Islet of Langerhans (tissue), 1 donor: ENCODE measurements at regions not wholly inside any gene's neighbourhood (a gene's known extent, or its start where the extent isn't known, plus 50 kb on each side); places are given as distances from the start of the nearest gene placed in this dataset.
"Not testable (repeated sequence)": the region's sequence is repeated elsewhere in the genome, so short reads cannot be mapped to it uniquely, and the experiment has no call there.

Experiments used
- FAIRE-seq: peaks from one replicate; lab custom pipeline; 2011; peaks lifted over from hg19 to GRCh38; lab: Jason Lieb, UNC

DNA sequence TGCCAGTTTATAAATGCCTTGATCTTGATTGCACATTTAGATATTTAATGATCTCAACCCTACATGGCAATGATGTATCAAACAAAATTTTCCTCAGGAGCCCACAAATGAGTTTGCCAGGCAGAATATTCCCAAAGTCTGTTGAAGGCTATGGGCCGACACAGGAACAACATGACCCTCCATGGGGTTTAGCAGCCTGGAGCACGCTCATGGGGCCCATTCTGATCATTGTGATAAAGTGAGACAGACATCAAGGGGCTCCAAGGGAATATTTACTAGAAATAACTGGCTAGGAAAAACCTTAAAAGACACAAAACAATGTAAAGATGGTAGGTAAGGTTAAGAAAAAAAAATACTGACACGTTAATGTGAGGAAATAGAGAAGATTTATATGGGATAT, 485.4 kb downstream of the PLCL1 start:
- no peak for FAIRE-seq

DNA sequence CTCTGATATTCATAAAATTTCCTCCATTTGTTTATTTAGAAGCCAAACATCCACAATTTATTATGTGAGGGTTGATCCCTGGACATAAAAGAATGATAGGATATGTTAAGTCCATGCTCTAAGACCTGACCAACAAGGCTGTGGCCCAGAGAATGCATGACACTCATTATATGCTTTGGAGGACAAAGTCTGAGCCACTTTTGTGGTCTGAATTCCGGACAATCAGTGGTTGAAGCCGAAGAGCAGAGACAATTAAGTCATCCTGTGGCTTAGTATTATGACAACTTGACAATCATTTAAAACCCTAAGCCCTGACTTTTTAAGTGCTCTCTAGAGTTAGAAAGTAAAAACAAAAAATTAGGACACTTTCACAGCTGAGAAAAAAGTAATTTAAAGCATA, 483.3 kb downstream of the PLCL1 start:
- no peak for FAIRE-seq

DNA sequence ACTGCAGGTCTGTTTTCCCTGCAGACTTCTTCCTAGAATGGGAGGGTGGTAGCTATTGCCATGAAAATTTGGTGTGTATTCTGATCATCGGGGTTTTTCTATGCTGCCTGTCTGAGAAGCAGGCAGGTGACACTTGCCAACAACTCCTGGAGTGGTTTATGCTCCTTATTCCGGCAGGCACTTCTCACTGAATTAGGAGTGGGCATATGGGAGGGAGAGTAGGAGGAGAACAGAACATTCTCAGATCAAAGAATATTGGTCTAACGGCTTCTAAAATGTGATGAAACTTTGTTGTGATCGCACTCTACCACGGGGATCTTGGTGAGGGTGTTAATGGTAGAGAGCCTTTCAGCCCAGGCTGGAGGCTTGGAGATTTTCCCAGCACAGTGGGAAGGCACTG, 480.8 kb downstream of the PLCL1 start:
- FAIRE-seq: no peak

DNA sequence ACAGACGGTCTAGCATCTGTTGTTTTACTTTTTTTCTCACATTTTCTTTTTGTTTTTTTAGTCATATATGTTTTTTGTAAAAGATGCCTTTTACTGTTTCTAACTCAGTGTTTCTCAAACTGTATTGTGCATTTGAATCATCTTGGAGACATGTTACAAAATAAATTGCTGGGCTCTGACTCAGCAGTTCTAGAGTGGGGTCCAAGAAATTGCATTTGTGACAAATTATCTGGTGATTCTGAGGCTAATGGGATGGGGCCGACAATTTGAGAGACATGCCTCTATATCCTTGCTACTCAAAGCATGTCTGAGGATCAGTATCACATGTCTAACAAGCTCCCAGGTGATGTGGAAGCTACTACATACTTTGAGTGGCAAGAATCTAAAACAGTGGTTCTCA, 478.8 kb downstream of the PLCL1 start:
- no peak for FAIRE-seq

DNA sequence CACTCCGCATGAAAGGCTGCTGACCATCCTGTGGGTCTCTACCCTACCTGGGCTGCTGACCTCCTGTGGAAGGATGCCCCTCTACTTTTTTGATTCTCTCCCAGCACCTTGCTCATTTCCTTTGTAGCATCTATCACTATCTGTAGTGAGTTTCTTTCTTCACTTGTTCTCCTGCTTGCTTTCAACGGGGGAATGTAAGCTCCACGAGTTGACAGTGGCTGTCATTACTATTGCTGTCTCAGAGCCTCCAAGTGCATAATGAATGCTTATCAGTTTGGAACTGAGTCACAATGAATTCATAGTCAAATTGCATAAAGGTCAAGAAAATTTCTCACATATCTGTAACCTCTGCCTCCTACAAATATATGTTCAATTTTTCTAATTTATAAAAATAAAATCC, 477.7 kb downstream of the PLCL1 start:
- no peak for FAIRE-seq

DNA sequence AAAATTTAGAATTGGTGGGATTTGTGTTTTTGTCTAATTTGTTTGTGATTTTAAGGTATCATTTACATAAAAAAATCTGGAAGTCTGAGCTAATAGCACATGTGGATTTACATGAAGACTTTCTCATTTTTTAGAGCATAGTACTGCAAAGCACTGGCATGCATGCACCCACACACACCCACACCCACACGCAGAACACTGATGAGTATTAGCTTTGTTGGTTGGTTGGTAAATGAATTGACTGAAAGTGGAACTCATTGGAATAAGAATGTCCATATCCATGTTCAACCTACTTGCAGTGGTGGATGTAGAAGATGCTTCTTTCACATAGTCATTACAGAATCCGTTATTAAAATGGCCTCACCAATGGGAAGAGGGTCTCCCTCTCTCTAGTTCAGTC, 475.8 kb downstream of the PLCL1 start:
- no peak for FAIRE-seq

DNA sequence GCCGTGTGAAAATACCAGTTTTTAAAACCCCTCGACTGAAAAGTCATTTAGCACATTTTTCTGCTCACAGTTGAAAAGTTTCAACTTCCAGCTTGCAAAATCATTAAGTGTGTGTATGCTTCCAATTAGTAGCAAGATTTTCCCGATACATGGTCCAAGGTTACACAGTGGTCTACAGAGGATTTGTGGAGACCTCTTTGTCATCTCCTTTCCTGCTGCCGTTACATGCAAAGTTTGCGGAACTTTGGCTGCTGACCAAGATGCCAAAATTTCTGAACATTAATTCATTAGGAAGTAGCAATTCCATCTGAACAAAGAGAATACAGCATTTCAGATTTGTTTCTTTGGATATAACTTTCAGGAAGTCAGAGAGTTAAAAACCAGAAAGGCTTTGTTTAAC, 474.6 kb downstream of the PLCL1 start:
- no peak for FAIRE-seq

DNA sequence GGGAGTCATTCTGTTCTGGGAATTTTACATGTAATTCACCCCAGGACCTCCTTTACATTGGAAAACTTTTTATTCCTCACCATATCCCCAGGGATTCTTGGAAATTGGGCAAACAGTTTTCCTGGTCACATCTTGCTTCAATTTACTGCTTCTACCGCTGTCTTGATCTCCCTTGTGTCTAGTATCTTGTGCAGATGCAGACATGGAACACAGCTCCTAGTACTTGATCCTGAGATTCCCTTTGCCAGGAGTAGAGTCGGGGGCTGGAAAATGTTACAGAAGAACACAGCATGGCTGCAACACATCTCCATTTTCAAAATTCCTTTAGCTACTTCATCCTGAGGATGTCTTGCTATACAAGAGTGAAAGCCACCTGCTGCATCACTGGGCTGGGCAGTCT, 472.8 kb downstream of the PLCL1 start:
- no peak for FAIRE-seq

DNA sequence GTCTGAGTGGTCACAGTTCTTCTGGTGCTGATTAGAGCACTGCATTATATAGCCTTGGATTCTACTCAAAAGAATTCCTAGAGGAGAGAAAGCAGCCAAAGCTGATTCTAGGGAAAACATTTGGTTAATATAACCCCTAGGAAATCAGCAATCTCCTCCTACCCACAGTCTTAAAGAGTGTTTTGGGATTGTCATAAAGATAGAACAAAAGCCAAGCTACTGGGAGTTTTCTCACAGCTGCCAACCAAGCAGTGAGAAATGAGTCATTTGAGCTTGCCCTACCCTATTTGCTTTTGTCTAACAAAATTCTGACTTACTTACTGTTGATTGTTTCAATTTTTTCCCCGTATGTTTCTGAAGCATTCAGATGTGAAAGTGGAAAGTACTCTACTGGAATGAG, 469.3 kb downstream of the PLCL1 start:
- no peak for FAIRE-seq

DNA sequence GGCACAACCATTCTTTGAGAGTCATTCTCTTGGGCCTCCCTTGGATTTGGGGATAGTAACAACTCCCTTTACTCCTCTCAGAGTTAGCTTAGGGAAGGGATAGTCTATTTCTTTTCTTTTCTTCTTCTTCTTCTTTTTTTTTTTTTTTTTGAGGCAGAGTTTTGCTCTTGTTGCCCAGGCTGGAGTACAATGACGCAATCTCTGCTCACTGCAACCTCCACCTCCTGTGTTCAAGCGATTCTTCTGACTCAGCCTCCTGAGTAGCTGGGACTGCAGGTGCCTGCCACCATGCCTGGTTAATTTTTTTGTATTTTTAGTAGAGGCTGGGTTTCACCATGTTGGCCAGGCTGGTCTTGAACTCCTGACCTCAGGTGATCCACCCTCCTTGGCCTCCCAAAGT, 465.8 kb downstream of the PLCL1 start:
- not testable (repeated sequence) for FAIRE-seq

DNA sequence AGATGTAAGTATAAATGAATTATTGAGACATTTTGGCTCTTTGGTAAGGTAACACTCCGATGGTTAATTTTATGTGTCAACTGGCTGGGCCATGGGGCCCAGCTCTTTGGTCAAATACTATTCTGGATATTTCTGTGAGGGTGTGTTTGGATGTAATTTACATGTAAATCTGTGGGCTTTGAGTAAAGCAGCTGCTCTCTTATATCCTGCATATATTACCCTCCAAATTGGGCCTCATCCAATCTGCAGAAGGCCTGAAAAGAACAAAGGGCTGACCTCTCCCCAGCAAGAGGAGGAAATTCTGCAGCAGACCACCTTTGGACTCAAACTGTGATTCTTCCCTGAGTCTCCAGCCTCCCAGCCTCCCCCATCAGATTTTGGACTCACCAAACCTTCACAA, 464.1 kb downstream of the PLCL1 start:
- no peak for FAIRE-seq

DNA sequence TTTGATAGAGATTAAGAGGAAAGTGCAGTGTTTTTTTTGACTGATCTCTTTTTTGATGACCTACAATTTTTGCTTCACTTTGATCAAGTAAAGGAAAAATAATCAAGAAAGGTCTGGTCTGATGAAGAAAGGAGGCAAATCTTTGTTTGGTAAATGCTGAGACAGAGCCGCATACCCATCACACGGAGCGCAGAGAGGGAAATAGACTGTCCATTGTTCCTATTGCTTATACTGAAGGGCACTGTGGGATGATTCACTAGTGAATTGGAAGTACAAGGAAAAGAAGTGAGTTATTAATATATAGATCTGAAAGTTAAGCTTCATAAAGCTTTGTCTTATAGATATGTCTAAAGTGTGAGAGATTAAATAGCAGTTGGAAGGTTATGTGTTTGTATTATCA, 455.1 kb downstream of the PLCL1 start:
- FAIRE-seq: no peak

DNA sequence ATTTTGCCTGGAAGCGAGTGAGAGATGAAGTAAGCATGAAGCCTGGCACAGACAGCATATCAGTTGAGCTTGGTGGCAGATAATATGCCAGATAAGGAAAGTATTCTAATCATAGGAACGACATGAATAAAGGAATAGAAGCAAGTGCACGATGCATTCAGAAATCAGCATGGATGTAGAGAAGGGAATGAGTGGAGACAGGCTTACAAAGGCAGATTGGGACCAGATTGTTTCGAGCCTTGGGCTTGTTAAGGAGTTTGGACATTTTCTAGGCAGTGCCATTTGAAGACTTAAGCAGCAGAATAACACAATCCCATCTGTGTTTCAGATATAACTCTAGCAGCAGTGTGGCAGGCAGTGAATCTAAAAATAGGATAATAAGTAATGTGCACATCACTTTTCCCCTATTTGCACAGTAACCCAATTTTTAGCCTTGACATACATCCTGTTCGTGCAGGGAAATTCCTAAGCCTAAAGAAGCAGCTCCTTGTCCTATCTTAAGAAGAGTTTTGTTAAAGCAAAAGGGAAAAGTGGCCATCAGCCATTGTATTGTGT, 450.2 kb downstream of the PLCL1 start:
- FAIRE-seq: no peak

DNA sequence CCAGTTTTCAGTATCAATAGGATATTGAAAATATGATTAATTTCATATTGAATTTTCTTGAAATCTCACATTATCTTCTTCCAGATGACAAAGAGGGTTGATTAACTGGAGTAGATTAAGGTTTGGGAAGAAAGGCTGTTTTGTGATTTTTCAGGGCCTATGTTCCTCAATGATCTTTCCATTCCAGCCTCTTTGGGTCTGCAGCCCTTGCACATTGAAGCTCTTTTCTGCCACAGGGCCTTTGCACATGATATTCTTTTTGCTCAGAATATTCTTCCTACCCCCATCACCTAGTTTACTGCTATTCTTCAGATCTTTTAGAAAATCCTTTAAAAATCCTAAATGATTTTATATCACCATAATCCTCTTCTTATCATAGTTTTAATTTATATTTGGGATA, 449.6 kb downstream of the PLCL1 start:
- FAIRE-seq: no peak

DNA sequence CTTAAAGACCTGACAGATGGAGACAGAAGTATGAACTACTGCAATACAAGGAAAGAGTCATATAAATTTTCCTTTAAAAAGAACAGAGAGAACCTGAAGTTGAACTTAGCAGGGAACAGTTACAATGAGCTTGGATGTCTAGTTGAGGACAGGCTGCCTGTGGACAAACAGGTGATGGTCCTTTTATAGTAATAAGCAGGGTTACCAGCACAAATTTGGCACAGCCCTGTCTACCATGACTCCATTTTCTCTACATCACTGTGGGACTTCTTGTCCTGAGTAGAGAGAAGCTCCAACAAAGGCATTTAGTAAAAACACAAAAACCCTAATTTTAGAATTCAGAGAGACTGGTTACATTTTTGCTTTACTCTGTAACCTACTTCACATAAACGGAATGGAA, 448.1 kb downstream of the PLCL1 start:
- no peak for FAIRE-seq

DNA sequence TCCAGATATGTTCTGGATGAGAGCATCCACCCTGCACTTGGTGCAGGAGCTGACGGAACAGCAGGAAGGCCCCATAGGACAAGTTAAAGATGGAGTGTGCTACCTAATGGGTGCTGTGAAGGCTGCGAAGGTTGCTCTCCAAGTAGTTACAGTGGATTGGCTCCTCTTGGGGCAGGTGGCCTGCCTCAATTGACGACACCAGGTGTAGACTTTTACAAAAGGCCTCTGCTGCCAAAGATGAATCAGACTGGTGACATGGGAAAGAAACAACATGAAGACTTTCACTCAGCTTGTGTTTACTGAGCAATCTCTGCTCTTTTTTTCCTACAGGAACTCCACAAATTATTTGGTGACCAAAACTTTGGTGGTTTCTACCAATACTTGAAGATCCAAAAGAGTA, 437.7 kb downstream of the PLCL1 start:
- no peak for FAIRE-seq

DNA sequence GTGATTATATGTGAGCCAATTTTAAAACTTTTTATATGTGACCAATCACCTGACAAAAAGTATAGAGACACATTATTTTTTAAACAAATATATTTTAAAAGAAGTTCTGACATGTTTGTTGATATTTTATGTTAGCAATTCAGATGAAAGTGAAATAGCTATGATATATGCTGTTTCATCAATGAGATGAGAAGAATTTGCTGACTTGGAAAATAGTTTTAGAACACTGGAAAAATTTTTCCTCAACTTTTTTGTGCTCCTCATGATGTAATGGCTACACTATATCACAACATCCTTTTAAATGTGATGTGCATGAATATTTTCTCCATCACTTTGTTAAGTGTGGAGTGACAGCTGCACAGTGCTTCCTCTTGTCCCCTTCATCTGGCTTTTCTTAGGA, 434.0 kb downstream of the PLCL1 start:
- no peak for FAIRE-seq

DNA sequence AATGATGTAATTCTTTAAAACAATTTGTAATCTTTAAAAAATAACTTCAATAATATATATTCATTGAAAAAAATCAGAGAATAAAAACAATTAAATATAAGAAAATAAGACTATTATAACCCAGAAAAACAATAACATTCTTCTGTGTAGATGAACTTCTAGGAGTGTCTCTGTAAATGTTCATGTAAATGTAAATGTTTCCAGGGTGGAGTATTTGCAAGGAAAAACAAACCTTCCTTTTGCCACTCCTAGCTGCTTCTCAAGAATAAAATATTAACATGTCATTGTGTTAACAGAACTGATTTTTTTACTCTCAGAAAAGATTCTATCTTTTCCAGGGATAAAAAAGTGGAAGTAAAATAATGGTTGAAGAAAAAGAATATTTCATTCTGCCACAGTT, 431.9 kb downstream of the PLCL1 start:
- FAIRE-seq: no peak

DNA sequence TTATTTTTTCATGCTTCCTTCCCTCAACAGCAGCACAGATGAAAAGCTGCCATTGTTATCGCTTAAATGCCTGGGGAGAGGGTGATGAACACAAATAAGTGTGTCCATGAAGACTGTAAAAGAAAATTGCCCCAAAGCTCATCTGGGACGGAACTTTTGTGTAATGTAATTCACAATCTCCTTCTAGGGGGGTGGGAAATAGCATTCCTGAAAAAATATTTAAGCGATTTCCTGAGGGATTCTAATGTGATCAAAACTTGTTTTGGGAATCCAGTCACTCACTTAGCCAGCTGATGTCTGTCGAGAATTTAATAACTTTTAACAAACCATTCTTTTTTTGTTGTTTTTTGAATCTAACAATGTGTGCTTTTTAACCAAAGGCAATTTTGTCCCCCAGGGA, 427.9 kb downstream of the PLCL1 start:
- no peak for FAIRE-seq

DNA sequence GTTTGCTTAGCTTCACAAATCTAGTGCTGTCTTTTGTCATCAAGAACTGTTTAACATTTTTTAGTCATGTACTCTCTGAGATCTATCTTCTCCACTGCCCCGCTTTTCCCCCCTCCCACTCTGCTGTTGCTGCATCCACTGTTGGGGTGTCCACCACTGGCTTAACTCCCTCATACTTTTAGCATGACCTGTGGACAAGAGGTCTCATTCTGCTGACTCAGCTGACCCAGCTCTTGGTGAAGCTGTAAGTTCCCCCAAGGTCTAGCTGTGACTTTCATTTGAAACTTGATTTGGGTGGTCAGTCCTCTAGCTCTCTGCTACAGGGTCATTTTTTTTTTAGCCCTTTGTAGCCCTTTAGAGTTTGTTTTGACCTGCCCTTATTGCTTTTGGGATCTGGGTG, 427.2 kb downstream of the PLCL1 start:
- no peak for FAIRE-seq

DNA sequence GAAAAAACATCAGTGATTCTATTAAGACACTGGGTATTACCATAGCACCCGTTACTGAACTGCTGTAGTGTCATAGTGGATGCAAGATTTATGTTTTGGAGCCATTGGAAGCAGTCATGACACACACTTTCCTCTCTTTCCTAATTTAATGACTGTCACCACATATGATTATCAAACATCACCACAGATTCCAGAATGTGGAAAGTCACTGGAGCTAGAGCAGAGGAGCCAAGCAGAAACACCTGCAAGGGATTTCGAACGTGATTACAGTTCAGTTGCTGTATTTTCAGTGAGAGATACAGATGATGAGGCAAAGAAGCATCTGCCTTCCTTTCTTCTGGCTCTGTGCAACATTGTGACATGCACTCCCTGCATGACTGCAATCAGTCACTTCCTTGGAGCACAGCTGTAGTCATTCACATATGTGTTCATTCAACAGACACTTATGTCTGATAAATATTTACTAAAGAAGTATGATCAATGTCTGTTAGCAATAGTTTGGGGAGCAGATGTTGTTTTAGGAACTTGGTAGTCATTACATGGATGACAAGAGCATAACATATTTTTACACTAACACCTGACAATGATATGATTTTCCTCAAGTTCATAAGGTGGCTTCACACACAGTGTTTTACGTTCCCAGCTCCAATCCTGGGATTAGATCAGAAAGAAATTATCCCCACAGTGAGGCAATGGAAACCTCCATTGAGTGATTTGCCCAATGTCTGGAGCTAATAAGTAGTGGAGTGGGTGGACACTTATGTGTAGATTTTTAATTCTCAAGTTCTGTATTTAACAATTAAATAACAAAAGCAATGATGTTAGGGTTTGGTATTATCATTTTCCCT, 416.6 kb downstream of the PLCL1 start:
- no peak for FAIRE-seq

DNA sequence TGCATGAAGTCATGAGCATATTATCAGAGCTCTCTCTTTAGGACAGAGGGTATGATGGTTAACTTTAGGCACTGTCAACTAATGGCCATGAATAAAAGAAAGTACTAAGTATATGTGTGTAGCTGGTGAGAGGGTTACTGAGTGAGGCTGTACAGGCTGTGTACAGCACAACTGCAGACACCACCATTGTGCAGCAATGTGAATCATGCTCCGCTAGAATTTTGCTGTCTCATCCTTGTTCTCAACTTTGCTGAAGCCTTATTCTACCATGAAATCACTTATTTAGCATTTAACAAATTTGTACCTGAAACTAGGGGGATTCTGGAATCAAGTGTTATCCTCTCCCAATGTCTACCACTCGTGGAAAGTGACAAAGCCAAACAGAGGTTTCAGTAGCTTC, 414.9 kb downstream of the PLCL1 start:
- no peak for FAIRE-seq

DNA sequence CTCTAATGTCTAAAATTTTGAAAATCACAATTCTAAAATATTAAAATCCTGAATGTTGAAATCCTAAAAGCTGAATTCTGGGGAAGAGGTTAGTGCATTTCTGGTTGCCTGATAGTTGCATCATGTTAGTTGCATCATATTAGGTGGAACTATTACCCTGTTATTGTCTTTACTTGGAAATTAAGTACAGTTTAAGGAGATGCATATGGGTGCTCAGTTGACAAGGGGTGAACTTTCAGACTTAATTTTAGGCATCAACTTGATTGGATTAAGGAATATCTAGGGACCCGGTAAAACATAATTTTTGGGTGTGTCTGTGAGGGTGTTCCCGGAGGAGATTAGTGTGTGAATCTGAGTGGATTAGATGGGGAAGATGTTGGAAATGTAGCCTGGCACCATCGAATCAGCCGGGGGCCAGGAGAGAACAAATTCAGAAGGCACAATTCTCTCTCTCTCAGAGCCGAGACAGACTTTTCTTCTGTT, 409.8 kb downstream of the PLCL1 start:
- FAIRE-seq: no peak

DNA sequence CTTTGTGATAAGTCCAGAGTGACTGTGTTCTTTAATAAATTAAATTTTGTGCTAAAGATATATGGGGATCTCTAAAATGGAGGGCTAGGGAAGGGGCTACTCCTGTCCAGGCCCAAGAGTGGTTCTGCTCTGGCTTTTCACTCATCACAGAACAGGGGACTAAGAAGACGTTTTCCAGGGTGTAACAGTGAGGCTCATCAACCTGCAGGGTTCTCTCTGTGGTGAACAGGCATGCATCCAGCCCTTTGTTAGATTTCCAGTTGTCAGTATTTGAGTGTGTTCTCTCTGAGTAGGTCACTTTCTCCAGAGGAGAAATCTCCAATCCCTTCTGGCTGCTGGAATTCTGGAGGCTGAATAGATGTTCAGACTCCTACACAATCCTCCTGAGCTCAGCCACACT, 408.9 kb downstream of the PLCL1 start:
- FAIRE-seq: no peak
